NT2/D1 (cell line): ENCODE measurements at regions not wholly inside any gene's neighbourhood (a gene's known extent, or its start where the extent isn't known, plus 50 kb on each side); places are given as distances from the start of the nearest gene placed in this dataset.

Experiments used
- SUZ12 ChIP-seq: IDR thresholded peaks from 2 replicates; pipeline ENCODE4 v1.6.1; 2011; ENCODE audit not compliant: insufficient read length, insufficient read depth; ENCODE audit errors: extremely low read depth
- YY1 ChIP-seq: IDR thresholded peaks from 2 replicates; pipeline ENCODE4 v1.6.1; 2011; ENCODE audit not compliant: insufficient read length, insufficient read depth
- ZNF274 ChIP-seq: IDR thresholded peaks from 2 replicates; pipeline ENCODE4 v1.6.1; 2011; ENCODE audit warnings: mild to moderate bottlenecking, low read depth, low read length

- TF ChIP-seq ZNF274: no peak
- TF ChIP-seq YY1: no peak
- no peak for TF ChIP-seq SUZ12
Measured at GRCh38 chr11:93080146-93080759, 110.8 kb downstream of the MTNR1B start.
